ENCODE measurements at regions not wholly inside any gene's neighbourhood (a gene's known extent, or its start where the extent isn't known, plus 50 kb on each side); places are given as distances from the start of the nearest gene placed in this dataset.
"Not testable (repeated sequence)": the region's sequence is repeated elsewhere in the genome, so short reads cannot be mapped to it uniquely, and the experiment has no call there.

DNA sequence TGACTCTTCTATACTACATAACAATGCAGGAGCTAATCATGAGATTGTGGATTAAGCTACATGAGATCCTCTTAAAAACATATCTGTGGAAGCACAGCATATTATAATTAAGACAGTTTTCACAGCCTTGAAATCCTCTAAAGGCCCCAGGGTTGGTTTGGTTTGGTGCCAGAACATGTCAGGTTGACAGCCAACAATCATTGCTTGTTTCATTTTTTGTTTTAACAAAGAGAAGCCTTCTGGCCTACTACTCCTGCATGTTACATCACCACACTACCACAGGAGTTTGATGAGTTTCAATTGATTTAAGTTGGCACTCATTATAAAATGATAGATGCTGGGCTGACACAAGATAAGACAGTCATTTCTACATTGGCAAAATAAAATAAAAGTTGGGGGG lies 255.9 kb upstream of the ERBB4 start:
- DNase-seq (ENCODE audit: low spot score), result no peak
- intact Hi-C loops (cut with micrococcal nuclease), result no loop called here
- H3K4me1 Mint-ChIP-seq (ENCODE audit: low read depth), result no peaks in the 10 kb centered on the region
- H3K9me3 Mint-ChIP-seq, result no peaks in the 10 kb centered on the region
- no peak overlapping the region for H3K4me3 Mint-ChIP-seq (ENCODE audit: low read depth)
- H3K27ac Mint-ChIP-seq, result no peak overlapping the region
- H3K27me3 Mint-ChIP-seq (ENCODE audit: low read depth), result peaks cover 6% of the 10 kb centered on the region
- no peaks in the 10 kb centered on the region for H3K36me3 Mint-ChIP-seq (ENCODE audit: low read depth)

- Mint-ChIP-seq H3K27ac (no peak overlapping the region), H3K4me3 (ENCODE audit: low read depth) (no peak overlapping the region), H3K27me3 (ENCODE audit: low read depth) (peaks cover 4% of the 10 kb centered on the region), H3K4me1 (ENCODE audit: low read depth) (no peaks in the 10 kb centered on the region), H3K9me3 (no peaks in the 10 kb centered on the region), H3K36me3 (ENCODE audit: low read depth) (no peaks in the 10 kb centered on the region)
- DNase-seq (ENCODE audit: low spot score), result no peak
- intact Hi-C loops (cut with micrococcal nuclease), result no loop called here
Observed at GRCh38 chr2:212791569-212791968, 253.0 kb upstream of the ERBB4 start.

DNA sequence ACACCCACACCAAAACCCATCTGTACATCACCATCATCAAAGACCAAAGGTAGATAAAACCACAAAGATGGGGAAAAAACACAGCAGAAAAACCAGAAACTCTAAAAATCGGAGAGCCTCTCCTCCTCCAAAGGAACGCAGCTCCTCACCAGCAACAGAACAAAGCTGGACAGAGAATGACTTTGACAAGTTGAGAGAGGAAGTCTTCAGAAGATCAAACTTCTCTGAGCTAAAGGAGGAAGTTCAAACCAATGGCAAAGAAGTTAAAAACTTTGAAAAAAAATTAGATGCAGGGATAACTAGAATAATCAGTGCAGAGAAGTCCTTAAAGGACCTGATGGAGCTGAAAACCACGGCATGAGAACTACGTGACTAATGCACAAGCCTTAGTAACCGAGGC lies 247.5 kb upstream of the ERBB4 start:
- DNase-seq (ENCODE audit: low spot score); intact Hi-C loops (cut with micrococcal nuclease); H3K4me1 Mint-ChIP-seq (ENCODE audit: low read depth); H3K27me3 Mint-ChIP-seq (ENCODE audit: low read depth); H3K36me3 Mint-ChIP-seq (ENCODE audit: low read depth); H3K4me3 Mint-ChIP-seq (ENCODE audit: low read depth); H3K27ac Mint-ChIP-seq: not testable (repeated sequence)
- peaks cover 19% of the 10 kb centered on the region for H3K9me3 Mint-ChIP-seq

GRCh38 chr2:212777020-212777491 lies 238.5 kb upstream of the ERBB4 start:
- no peak for DNase-seq (ENCODE audit: low spot score)
- intact Hi-C loops (cut with micrococcal nuclease), result loop anchor here (1.0 to 10.0 kb wide), 2 partner anchors 376 to 468 kb away; no protein-coding TSS in a partner anchor
- no peak overlapping the region for H3K4me3 Mint-ChIP-seq (ENCODE audit: low read depth)

GRCh38 chr2:212773808-212774339 lies 235.3 kb upstream of the ERBB4 start:
- no peaks in the 10 kb centered on the region for H3K27me3 Mint-ChIP-seq (ENCODE audit: low read depth)
- H3K36me3 Mint-ChIP-seq (ENCODE audit: low read depth), result no peaks in the 10 kb centered on the region
- intact Hi-C loops (cut with micrococcal nuclease), result loop anchor here (10.0 kb wide), 1 partner anchor 471 kb away; no protein-coding TSS in a partner anchor
- peaks cover 6% of the 10 kb centered on the region for H3K4me1 Mint-ChIP-seq (ENCODE audit: low read depth)
- DNase-seq (ENCODE audit: low spot score), result no peak
- H3K27ac Mint-ChIP-seq, result no peak overlapping the region
- H3K4me3 Mint-ChIP-seq (ENCODE audit: low read depth), result no peak overlapping the region
- no peaks in the 10 kb centered on the region for H3K9me3 Mint-ChIP-seq

More at GRCh38 chr2:212777020-212777491, 238.5 kb upstream of the ERBB4 start:
- peaks cover 6% of the 10 kb centered on the region for H3K4me1 Mint-ChIP-seq (ENCODE audit: low read depth)
- H3K27me3 Mint-ChIP-seq (ENCODE audit: low read depth), result no peaks in the 10 kb centered on the region
- H3K27ac Mint-ChIP-seq, result no peak overlapping the region
- no peaks in the 10 kb centered on the region for H3K9me3 Mint-ChIP-seq
- H3K36me3 Mint-ChIP-seq (ENCODE audit: low read depth), result no peaks in the 10 kb centered on the region

GRCh38 chr2:212770240-212770639 lies 231.6 kb upstream of the ERBB4 start:
- no peaks in the 10 kb centered on the region for H3K4me1 Mint-ChIP-seq (ENCODE audit: low read depth)
- no peaks in the 10 kb centered on the region for H3K9me3 Mint-ChIP-seq
- no peak for DNase-seq (ENCODE audit: low spot score)
- H3K27ac Mint-ChIP-seq, result no peak overlapping the region
- intact Hi-C loops (cut with micrococcal nuclease), result loop anchor here (10.0 kb wide), 1 partner anchor 475 kb away; no protein-coding TSS in a partner anchor
- no peak overlapping the region for H3K4me3 Mint-ChIP-seq (ENCODE audit: low read depth)
- no peaks in the 10 kb centered on the region for H3K27me3 Mint-ChIP-seq (ENCODE audit: low read depth)
- no peaks in the 10 kb centered on the region for H3K36me3 Mint-ChIP-seq (ENCODE audit: low read depth)

- DNase-seq (ENCODE audit: low spot score), result no peak
- Mint-ChIP-seq H3K27ac (no peak overlapping the region), H3K4me3 (ENCODE audit: low read depth) (no peak overlapping the region), H3K4me1 (ENCODE audit: low read depth) (no peaks in the 10 kb centered on the region), H3K27me3 (ENCODE audit: low read depth) (no peaks in the 10 kb centered on the region), H3K36me3 (ENCODE audit: low read depth) (no peaks in the 10 kb centered on the region), H3K9me3 (no peaks in the 10 kb centered on the region)
- intact Hi-C loops (cut with micrococcal nuclease), result no loop called here
Observed at GRCh38 chr2:212766921-212767320, 228.3 kb upstream of the ERBB4 start.

DNA sequence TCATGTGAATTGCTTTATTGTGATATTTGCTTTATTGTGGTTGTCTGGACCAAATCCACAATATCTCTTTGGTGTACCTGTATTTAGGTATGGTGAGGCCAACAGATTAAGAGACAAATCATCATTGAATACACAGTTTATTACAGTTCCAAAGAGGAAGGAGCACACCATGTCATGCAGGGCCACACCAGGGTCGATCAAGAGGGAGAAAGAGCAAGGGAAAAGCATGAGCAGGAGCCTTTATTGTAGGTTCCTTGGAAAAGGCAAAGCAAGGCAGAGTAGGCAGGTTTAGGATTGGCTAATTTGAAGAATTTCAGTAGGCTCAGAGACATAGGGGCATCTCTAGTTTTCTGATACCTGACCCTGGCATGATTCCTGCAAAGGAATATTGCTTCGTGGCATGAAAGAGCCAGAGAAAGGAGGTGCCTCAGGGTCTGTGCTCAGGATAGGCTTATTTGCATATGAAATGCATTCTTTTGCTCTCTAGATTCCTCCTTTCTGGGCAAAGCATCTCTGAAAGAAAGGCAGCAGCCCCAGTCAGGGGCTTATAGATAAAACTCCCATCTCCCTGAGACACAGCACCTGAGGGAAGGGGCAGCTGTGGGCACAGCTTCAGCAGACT lies 214.2 kb upstream of the ERBB4 start:
- no peak overlapping the region for H3K4me3 Mint-ChIP-seq (ENCODE audit: low read depth)
- no peaks in the 10 kb centered on the region for H3K36me3 Mint-ChIP-seq (ENCODE audit: low read depth)
- no peaks in the 10 kb centered on the region for H3K4me1 Mint-ChIP-seq (ENCODE audit: low read depth)
- H3K27ac Mint-ChIP-seq, result no peak overlapping the region
- peaks cover 18% of the 10 kb centered on the region for H3K9me3 Mint-ChIP-seq
- DNase-seq (ENCODE audit: low spot score), result no peak
- no peaks in the 10 kb centered on the region for H3K27me3 Mint-ChIP-seq (ENCODE audit: low read depth)
- intact Hi-C loops (cut with micrococcal nuclease), result no loop called here

DNA sequence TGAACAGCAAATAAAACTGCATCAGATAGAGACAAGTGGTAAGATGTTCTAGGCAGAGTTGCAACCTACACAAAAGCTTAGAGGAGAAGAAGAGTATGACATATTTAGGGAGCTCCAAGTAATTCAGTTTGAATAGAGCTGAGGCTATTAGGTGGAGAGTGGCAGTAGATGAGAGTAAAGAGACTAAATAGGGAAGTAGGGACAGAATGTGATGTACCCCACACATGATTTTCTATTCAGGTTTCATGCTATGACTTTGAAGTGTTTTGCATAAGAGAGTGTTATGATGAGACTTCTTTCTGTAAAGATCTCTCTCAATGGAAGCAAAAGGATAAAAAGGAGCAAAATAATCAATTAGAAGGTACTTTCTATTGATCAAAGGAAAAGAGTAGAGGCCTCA lies 206.8 kb upstream of the ERBB4 start:
- DNase-seq (ENCODE audit: low spot score), result no peak
- H3K4me3 Mint-ChIP-seq (ENCODE audit: low read depth), result no peak overlapping the region
- H3K9me3 Mint-ChIP-seq, result no peaks in the 10 kb centered on the region
- H3K36me3 Mint-ChIP-seq (ENCODE audit: low read depth), result no peaks in the 10 kb centered on the region
- no peaks in the 10 kb centered on the region for H3K4me1 Mint-ChIP-seq (ENCODE audit: low read depth)
- intact Hi-C loops (cut with micrococcal nuclease), result no loop called here
- H3K27ac Mint-ChIP-seq, result no peak overlapping the region
- no peaks in the 10 kb centered on the region for H3K27me3 Mint-ChIP-seq (ENCODE audit: low read depth)

DNA sequence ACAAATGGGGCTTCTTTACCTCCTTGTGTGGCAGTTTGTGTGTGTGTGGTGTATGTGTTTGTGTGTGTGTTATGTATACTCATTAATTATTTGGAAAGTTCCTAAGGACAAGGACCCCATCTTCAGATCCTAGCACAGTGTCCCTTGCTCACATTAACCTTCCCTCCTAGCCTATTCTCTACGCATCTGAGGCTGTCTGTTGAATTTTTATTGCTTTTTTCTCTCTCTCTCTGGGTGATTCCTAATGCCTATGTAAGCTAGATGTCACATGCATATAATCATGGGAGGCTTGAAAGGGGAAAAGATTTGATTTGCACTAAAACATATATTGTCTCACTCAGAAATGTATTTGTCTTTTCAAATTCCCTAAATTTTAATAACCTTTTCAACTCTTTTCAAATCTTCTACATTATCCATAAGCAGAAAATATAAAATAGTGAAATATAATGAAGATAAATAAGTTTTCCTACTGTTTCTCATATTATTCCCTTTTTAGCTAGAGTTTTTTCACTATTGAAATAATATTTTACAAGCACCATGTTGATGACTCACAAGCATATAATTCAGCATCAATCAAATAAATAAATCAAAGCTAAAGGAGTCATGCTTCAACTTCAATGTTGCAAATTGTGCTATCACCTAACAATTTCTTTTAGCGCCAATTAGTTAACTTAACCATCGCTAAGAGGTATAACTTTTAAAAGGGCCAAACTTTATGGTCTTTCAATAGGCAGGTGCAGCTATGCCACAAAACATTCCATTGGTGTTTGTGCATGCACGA lies 199.0 kb upstream of the ERBB4 start:
- Mint-ChIP-seq H3K9me3 (no peaks in the 10 kb centered on the region), H3K27me3 (ENCODE audit: low read depth) (peaks cover 1% of the 10 kb centered on the region), H3K4me3 (ENCODE audit: low read depth) (no peak overlapping the region), H3K27ac (no peak overlapping the region), H3K36me3 (ENCODE audit: low read depth) (no peaks in the 10 kb centered on the region), H3K4me1 (ENCODE audit: low read depth) (peaks cover 1% of the 10 kb centered on the region)
- intact Hi-C loops (cut with micrococcal nuclease), result no loop called here
- DNase-seq (ENCODE audit: low spot score), result no peak

GRCh38 chr2:212736385-212736726 lies 197.8 kb upstream of the ERBB4 start:
- Mint-ChIP-seq H3K27ac (no peak overlapping the region), H3K4me3 (ENCODE audit: low read depth) (no peak overlapping the region), H3K36me3 (ENCODE audit: low read depth) (no peaks in the 10 kb centered on the region), H3K27me3 (ENCODE audit: low read depth) (peaks cover 1% of the 10 kb centered on the region), H3K4me1 (ENCODE audit: low read depth) (peaks cover 1% of the 10 kb centered on the region), H3K9me3 (no peaks in the 10 kb centered on the region)
- intact Hi-C loops (cut with micrococcal nuclease), result no loop called here
- no peak for DNase-seq (ENCODE audit: low spot score)

DNA sequence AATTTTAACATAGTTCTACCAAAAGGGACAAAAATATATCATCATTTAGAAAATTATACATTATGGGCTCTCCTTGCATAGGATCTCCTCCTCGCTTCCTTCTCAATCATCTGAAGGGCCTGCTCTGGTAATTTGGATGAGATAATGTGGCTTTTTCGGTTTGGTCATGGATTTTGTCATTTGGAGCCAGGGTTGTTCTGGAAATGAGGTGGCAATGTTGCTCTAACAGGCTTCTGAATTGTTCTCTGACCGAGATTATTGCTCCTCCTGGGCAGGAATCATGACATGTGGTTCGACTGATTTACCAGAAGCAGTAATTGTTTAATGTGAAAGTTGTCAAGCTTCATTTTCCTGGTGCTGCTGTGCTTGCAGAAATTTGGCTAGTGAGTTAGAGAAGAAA lies 194.7 kb upstream of the ERBB4 start:
- intact Hi-C loops (cut with micrococcal nuclease), result loop anchor here (5.0 kb wide), 2 partner anchors 289 to 384 kb away; no protein-coding TSS in a partner anchor
- Mint-ChIP-seq H3K9me3 (no peaks in the 10 kb centered on the region), H3K27ac (no peak overlapping the region), H3K4me1 (ENCODE audit: low read depth) (peaks cover 3% of the 10 kb centered on the region), H3K36me3 (ENCODE audit: low read depth) (no peaks in the 10 kb centered on the region), H3K27me3 (ENCODE audit: low read depth) (peaks cover 1% of the 10 kb centered on the region), H3K4me3 (ENCODE audit: low read depth) (no peak overlapping the region)
- no peak for DNase-seq (ENCODE audit: low spot score)

GRCh38 chr2:212732860-212733259 lies 194.3 kb upstream of the ERBB4 start:
- peaks cover 3% of the 10 kb centered on the region for H3K4me1 Mint-ChIP-seq (ENCODE audit: low read depth)
- no peak overlapping the region for H3K27ac Mint-ChIP-seq
- intact Hi-C loops (cut with micrococcal nuclease), result loop anchor here (5.0 kb wide), 2 partner anchors 289 to 384 kb away; no protein-coding TSS in a partner anchor
- peaks cover 1% of the 10 kb centered on the region for H3K27me3 Mint-ChIP-seq (ENCODE audit: low read depth)
- no peak for DNase-seq (ENCODE audit: low spot score)
- H3K9me3 Mint-ChIP-seq, result no peaks in the 10 kb centered on the region
- no peaks in the 10 kb centered on the region for H3K36me3 Mint-ChIP-seq (ENCODE audit: low read depth)
- H3K4me3 Mint-ChIP-seq (ENCODE audit: low read depth), result no peak overlapping the region

Data from activated T-helper 2 cell treated with anti-CD3 and anti-CD28 coated beads, Interferon-gamma antibody, Interleukin-2, Interleukin-4, amounts not matched to agents 10 μg/mL and 5 μg/mL and 100 μg/mL, durations not matched to agents 14 hours and 24 hours and 36 hours (primary cell).